Natural killer cell (primary cell): ENCODE measurements at regions not wholly inside any gene's neighbourhood (a gene's known extent, or its start where the extent isn't known, plus 50 kb on each side); places are given as distances from the start of the nearest gene placed in this dataset.

ENCODE experiments used
- ATAC-seq, 3 donors: fragments of 150-1000 bp in 2 of 3; fragments of 200-7000 bp in 1 of 3; cut with Tn5 transposase; 1 replicate in 1 of 3; 2 replicates in 2 of 3; pipeline ENCODE4 v1.10.0; 2021; ENCODE audit warnings: mild to moderate bottlenecking in 2 of 3, moderate library complexity in 2 of 3
- DNase-seq, 2 donors: peaks; one replicate each; pipeline versions ENCODE4 v3.0.0 to v3.0.0-alpha.2; 2013 to 2021; ENCODE audit warnings: mixed read lengths in 1 of 2
- H3K27ac ChIP-seq: one replicate; pipeline ENCODE4 v1.5.1; 2013; ENCODE audit warnings: mild to moderate bottlenecking, low read length
- H3K27me3 ChIP-seq: one replicate; pipeline ENCODE4 v1.6.1; 2013; ENCODE audit warnings: low read length; ENCODE audit not compliant: control insufficient read depth, insufficient read depth
- H3K36me3 ChIP-seq: one replicate; pipeline ENCODE4 v1.6.1; 2013; ENCODE audit warnings: low read length; ENCODE audit not compliant: control insufficient read depth, insufficient read depth
- H3K4me1 ChIP-seq: one replicate; pipeline ENCODE4 v1.6.1; 2013; ENCODE audit warnings: low read length; ENCODE audit not compliant: control insufficient read depth, insufficient read depth
- H3K4me3 ChIP-seq: one replicate; pipeline ENCODE4 v1.5.1; 2013; ENCODE audit warnings: low read length
- H3K9me3 ChIP-seq: one replicate; pipeline ENCODE4 v1.6.1; 2013; ENCODE audit warnings: low read length; ENCODE audit not compliant: control insufficient read depth, insufficient read depth
- H3K27ac Mint-ChIP-seq, 2 donors: one replicate each; pipeline ENCODE4 v1.8.0; 2022; ENCODE audit warnings: mild to moderate bottlenecking in 2 of 2, mixed read lengths in 2 of 2, moderate library complexity in 1 of 2
- H3K27me3 Mint-ChIP-seq, 2 donors: one replicate each; pipeline ENCODE4 v1.8.0; 2022; ENCODE audit warnings: low read depth in 2 of 2, mixed read lengths in 2 of 2
- H3K36me3 Mint-ChIP-seq: one replicate; pipeline ENCODE4 v1.8.0; 2022; ENCODE audit warnings: mixed read lengths
- H3K4me1 Mint-ChIP-seq, 2 donors: one replicate each; pipeline ENCODE4 v1.8.0; 2022; ENCODE audit warnings: mixed read lengths in 2 of 2
- H3K4me3 Mint-ChIP-seq: one replicate; pipeline ENCODE4 v1.8.0; 2022; ENCODE audit warnings: mild to moderate bottlenecking, moderate library complexity, mixed read lengths
- H3K9me3 Mint-ChIP-seq, 2 donors: one replicate each; pipeline ENCODE4 v1.8.0; 2022; ENCODE audit warnings: mixed read lengths in 2 of 2
- WGBS: methylation state at CpG from one replicate; pipeline ENCODE4 v1.1.7; 2013; ENCODE audit warnings: missing lambda C conversion rate; ENCODE audit not compliant: insufficient coverage; 5-methylcytosine and 5-hydroxymethylcytosine counted together
- intact Hi-C: fragments of 100-400 bp; cut with micrococcal nuclease; formaldehyde crosslinking; loops from one replicate; pipeline ENCODE4 v1.14.2; 2022
- TF ChIP-seq, protein P1 (sequence below): fragments of 200-600 bp; IDR thresholded peaks from one replicate; pipeline ENCODE4 v1.8.0; 2022; ENCODE audit warnings: antibody characterized with exemption

DNA sequence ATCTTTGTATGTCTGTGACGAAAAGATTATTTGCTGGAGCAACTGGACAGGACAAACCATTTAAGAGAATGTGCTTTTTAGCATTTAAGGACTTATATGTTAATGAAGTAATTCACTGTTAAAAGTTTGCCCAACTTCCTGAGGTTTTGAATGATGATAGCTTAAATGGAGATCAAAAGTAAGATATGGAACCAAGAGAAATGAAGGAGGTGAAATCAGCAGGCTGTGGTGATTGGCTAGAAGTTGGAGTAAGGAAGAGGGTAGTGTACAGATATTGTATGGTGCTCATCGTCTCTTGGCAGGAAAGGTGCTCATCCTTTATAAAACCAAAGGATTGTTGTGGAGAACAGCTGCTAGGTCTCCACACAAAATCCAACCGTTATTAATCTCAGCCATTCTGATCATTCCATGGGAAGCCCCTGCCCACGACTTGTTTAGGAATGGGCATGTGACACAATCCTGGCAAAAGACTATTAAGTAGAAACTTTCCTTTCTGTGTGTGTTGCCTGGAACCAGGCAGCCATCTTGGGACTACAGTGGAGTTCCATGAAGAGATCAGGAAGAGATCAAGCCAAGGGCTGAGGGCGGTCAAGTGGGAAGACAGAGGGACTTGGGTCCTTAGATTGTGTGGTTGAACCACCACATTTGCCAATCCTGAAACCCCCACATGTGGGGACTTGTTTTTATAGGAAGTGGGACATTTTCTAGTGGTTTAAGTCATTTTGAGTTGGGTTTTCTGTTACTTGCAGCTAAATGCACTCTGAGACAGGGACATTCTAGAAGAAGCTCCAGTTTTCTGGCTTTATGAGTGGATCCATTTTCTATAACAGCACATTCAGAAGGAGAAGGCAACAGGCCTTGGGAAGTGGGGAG lies 56.8 kb upstream of the CHST11 start:
- no peaks in the 10 kb centered on the region for H3K9me3 Mint-ChIP-seq
- intact Hi-C loops, result no loop called here
- Histone ChIP-seq H3K36me3 (no peaks in the 10 kb centered on the region), H3K9me3 (peaks cover 4% of the 10 kb centered on the region), H3K4me3 (no peak overlapping the region), H3K27ac (no peak overlapping the region), H3K27me3 (no peaks in the 10 kb centered on the region), H3K4me1 (peaks cover 3% of the 10 kb centered on the region)
- TF ChIP-seq, protein P1, sequence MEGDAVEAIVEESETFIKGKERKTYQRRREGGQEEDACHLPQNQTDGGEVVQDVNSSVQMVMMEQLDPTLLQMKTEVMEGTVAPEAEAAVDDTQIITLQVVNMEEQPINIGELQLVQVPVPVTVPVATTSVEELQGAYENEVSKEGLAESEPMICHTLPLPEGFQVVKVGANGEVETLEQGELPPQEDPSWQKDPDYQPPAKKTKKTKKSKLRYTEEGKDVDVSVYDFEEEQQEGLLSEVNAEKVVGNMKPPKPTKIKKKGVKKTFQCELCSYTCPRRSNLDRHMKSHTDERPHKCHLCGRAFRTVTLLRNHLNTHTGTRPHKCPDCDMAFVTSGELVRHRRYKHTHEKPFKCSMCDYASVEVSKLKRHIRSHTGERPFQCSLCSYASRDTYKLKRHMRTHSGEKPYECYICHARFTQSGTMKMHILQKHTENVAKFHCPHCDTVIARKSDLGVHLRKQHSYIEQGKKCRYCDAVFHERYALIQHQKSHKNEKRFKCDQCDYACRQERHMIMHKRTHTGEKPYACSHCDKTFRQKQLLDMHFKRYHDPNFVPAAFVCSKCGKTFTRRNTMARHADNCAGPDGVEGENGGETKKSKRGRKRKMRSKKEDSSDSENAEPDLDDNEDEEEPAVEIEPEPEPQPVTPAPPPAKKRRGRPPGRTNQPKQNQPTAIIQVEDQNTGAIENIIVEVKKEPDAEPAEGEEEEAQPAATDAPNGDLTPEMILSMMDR, result no peak
- peaks cover 13 to 15% of the 10 kb centered on the region in 2 donors for H3K4me1 Mint-ChIP-seq
- H3K4me3 Mint-ChIP-seq, result no peak overlapping the region
- H3K27ac Mint-ChIP-seq, result no peak overlapping the region
- DNase-seq, result no peak
- 81% methylated on average over 5 of the region's 5 CpGs for WGBS
- H3K27me3 Mint-ChIP-seq, result peaks cover 11 to 17% of the 10 kb centered on the region in 2 donors
- H3K36me3 Mint-ChIP-seq, result no peaks in the 10 kb centered on the region
- ATAC-seq, result no peak

DNA sequence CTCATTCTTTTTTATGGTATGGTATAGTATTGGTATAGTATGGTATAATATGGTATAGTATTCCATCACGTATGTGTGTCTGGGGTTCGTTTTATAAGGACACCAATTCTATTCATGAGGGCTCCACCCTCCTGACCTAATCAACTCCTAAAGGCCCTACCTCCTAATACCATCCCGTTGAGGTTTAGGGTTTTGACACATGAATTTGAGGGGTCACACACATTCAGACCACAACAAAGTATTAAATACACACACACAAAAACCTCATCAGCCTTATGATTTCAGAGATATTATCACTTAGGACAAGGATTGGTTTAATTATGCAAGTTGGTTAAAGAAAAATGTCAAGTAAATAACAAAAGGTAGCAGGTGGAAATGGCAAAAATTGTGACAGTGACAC lies 54.1 kb upstream of the CHST11 start:
- peaks cover 13 to 15% of the 10 kb centered on the region in 2 donors for H3K4me1 Mint-ChIP-seq
- H3K4me3 Mint-ChIP-seq, result no peak overlapping the region
- no peaks in the 10 kb centered on the region for H3K36me3 Mint-ChIP-seq
- H3K27me3 Mint-ChIP-seq, result peaks cover 17 to 26% of the 10 kb centered on the region in 2 donors
- ATAC-seq (peak in 1 of 3 donors; percentile 51), DNase-seq (no peak)
- no CpG with 5 or more reads among the region's 3 CpGs for WGBS
- Histone ChIP-seq H3K4me1 (peaks cover 3% of the 10 kb centered on the region), H3K36me3 (no peaks in the 10 kb centered on the region), H3K9me3 (peaks cover 4% of the 10 kb centered on the region), H3K4me3 (no peak overlapping the region), H3K27ac (no peak overlapping the region), H3K27me3 (no peaks in the 10 kb centered on the region)
- H3K9me3 Mint-ChIP-seq, result no peaks in the 10 kb centered on the region
- TF ChIP-seq, protein P1, result no peak
- H3K27ac Mint-ChIP-seq, result no peak overlapping the region
- intact Hi-C loops, result no loop called here

DNA sequence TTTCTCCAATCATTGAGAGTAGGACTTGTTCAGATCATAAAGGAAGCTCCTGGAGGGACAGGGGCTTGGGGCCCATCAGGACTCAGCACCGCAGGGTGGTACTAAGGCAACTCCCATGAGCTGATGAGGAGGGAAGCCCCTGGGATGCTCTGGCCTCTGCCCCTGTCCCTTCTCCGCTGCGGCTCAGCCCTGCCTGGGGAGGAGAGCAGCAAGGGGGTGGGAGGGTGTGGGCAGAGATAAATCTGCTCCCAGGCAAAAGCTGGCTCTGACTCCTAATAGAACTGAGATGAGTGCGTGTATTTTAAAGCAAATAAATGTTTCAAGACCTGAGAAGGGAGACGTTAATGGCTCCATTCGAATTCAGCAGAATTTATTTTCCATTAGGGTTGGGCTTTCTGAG lies 52.0 kb upstream of the CHST11 start:
- Mint-ChIP-seq H3K9me3 (no peaks in the 10 kb centered on the region), H3K4me1 (peaks cover 11 to 13% of the 10 kb centered on the region in 2 donors), H3K27ac (no peak overlapping the region), H3K27me3 (peaks cover 29 to 37% of the 10 kb centered on the region in 2 donors), H3K4me3 (no peak overlapping the region), H3K36me3 (no peaks in the 10 kb centered on the region)
- intact Hi-C loops, result no loop called here
- 93% methylated on average over 6 of the region's 6 CpGs for WGBS
- TF ChIP-seq, protein P1, result no peak
- peaks cover 3% of the 10 kb centered on the region for H3K4me1 ChIP-seq
- no peak overlapping the region for H3K27ac ChIP-seq
- H3K4me3 ChIP-seq, result no peak overlapping the region
- H3K9me3 ChIP-seq, result peaks cover 4% of the 10 kb centered on the region
- DNase-seq, result no peak
- H3K36me3 ChIP-seq, result no peaks in the 10 kb centered on the region
- ATAC-seq, result no peak
- H3K27me3 ChIP-seq, result no peaks in the 10 kb centered on the region

GRCh38 chr12:104406164-104406563 lies 50.6 kb upstream of the CHST11 start:
- no peak for ATAC-seq
- H3K27me3 Mint-ChIP-seq, result peaks cover 23 to 29% of the 10 kb centered on the region in 2 donors
- H3K27ac Mint-ChIP-seq, result no peak overlapping the region
- no peaks in the 10 kb centered on the region for H3K9me3 ChIP-seq
- no peaks in the 10 kb centered on the region for H3K36me3 ChIP-seq
- DNase-seq, result no peak
- H3K27me3 ChIP-seq, result no peaks in the 10 kb centered on the region
- TF ChIP-seq, protein P1, result no peak
- H3K27ac ChIP-seq, result no peak overlapping the region
- no peak overlapping the region for H3K4me3 Mint-ChIP-seq
- WGBS, result 95% methylated on average over 1 of the region's 1 CpG
- H3K9me3 Mint-ChIP-seq, result no peaks in the 10 kb centered on the region
- H3K36me3 Mint-ChIP-seq, result no peaks in the 10 kb centered on the region
- H3K4me3 ChIP-seq, result no peak overlapping the region
- H3K4me1 Mint-ChIP-seq, result peaks cover 9 to 10% of the 10 kb centered on the region in 2 donors
- H3K4me1 ChIP-seq, result peaks cover 3% of the 10 kb centered on the region
- intact Hi-C loops, result no loop called here
